ENCODE measurements at regions not wholly inside any gene's neighbourhood (a gene's known extent, or its start where the extent isn't known, plus 50 kb on each side); places are given as distances from the start of the nearest gene placed in this dataset.

DNA sequence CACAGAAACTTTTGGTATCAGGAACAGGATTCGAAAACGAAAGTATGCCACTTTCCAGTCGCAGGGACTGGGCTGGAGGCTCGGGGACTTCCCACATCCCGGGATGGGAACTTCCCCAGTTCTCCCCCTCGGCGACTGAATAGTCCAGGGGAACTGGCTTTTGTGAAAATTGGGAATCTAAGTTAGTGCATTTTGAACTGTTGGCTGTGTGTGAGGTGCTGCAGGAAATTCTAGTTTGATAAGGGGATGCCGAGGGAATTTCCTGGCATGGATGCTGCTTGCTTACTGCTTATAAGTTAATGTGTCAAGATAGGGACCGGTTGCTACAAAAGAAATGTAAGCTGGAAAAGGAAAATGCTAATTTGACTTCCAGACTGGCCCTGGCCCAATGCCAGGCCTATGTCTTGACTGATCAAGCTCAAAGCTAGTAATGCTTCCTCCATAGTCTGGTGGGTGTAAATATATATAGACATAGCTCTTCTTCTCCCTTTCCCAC, 73.4 kb upstream of the EIF5 start (continued):
- TF ChIP-seq ZNF133 (tag by site-specific recombination; IDR thresholded peaks at IDR 0.05) (no peak), YY1 (tag by site-specific recombination; IDR thresholded peaks at IDR 0.05) (no peak), ZNF561 (tag by site-specific recombination; IDR thresholded peaks at IDR 0.05; ENCODE audit: borderline replicate concordance) (no peak), HOXD13 (CRISPR knock-in tag; IDR thresholded peaks at IDR 0.05; ENCODE audit: borderline replicate concordance) (no peak), ZNF544 (tag by site-specific recombination; IDR thresholded peaks at IDR 0.05) (no peak), ZNF274 (IDR thresholded peaks at IDR 0.05; ENCODE audit: low read length) (no peak), ZNF274 (tag by site-specific recombination; IDR thresholded peaks at IDR 0.05; ENCODE audit: borderline replicate concordance) (no peak), ZNF132 (tag by site-specific recombination; IDR thresholded peaks at IDR 0.05; ENCODE audit: borderline replicate concordance) (no peak), ZNF433 (tag by site-specific recombination; IDR thresholded peaks at IDR 0.05; ENCODE audit: low read depth) (no peak), ZNF747 (tag by site-specific recombination; IDR thresholded peaks at IDR 0.05) (no peak), ZNF175 (tag by site-specific recombination; IDR thresholded peaks at IDR 0.05) (no peak), ZNF280C (tag by site-specific recombination; IDR thresholded peaks at IDR 0.05) (no peak), ZNF654 (tag by site-specific recombination; IDR thresholded peaks at IDR 0.05; ENCODE audit: low read depth) (no peak), ZSCAN16 (tag by site-specific recombination; IDR thresholded peaks at IDR 0.05) (no peak), PRDM1 (tag by site-specific recombination; IDR thresholded peaks at IDR 0.05) (0 out of 2 replicates have a peak, but pooled peaks have one; percentile 10), ZNF324 (tag by site-specific recombination; IDR thresholded peaks at IDR 0.05) (no peak), SALL2 (tag by site-specific recombination; IDR thresholded peaks at IDR 0.05; ENCODE audit: borderline replicate concordance) (no peak), ZNF404 (tag by site-specific recombination; IDR thresholded peaks at IDR 0.05) (no peak), ZSCAN4 (tag by site-specific recombination; IDR thresholded peaks at IDR 0.05) (no peak), ZFHX2 (tag by site-specific recombination; conservative IDR thresholded peaks at IDR 0.05) (peak; percentile 6; the same call in 1 of the 2 replicates), ZNF140 (tag by site-specific recombination; IDR thresholded peaks at IDR 0.05) (no peak), ZNF529 (tag by site-specific recombination; IDR thresholded peaks at IDR 0.05; ENCODE audit: insufficient replicate concordance) (no peak), ZNF335 (tag by site-specific recombination; conservative IDR thresholded peaks at IDR 0.05) (peak; percentile 22; the same call in 1 of the 2 replicates), IKZF3 (tag by site-specific recombination; IDR thresholded peaks at IDR 0.05) (0 out of 2 replicates have a peak, but pooled peaks have one; percentile 36), KLF9 (tag by site-specific recombination; IDR thresholded peaks at IDR 0.05; ENCODE audit: low read depth) (no peak), ZNF174 (tag by site-specific recombination; IDR thresholded peaks at IDR 0.05) (no peak), ZNF777 (tag by site-specific recombination; IDR thresholded peaks at IDR 0.05; ENCODE audit: borderline replicate concordance) (no peak)
- TF ChIP-seq, protein P1, sequence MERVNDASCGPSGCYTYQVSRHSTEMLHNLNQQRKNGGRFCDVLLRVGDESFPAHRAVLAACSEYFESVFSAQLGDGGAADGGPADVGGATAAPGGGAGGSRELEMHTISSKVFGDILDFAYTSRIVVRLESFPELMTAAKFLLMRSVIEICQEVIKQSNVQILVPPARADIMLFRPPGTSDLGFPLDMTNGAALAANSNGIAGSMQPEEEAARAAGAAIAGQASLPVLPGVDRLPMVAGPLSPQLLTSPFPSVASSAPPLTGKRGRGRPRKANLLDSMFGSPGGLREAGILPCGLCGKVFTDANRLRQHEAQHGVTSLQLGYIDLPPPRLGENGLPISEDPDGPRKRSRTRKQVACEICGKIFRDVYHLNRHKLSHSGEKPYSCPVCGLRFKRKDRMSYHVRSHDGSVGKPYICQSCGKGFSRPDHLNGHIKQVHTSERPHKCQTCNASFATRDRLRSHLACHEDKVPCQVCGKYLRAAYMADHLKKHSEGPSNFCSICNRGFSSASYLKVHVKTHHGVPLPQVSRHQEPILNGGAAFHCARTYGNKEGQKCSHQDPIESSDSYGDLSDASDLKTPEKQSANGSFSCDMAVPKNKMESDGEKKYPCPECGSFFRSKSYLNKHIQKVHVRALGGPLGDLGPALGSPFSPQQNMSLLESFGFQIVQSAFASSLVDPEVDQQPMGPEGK (tag by site-specific recombination; IDR thresholded peaks at IDR 0.05), result 0 out of 2 replicates have a peak, but pooled peaks have one; percentile 37
- TF ChIP-seq, protein P2, sequence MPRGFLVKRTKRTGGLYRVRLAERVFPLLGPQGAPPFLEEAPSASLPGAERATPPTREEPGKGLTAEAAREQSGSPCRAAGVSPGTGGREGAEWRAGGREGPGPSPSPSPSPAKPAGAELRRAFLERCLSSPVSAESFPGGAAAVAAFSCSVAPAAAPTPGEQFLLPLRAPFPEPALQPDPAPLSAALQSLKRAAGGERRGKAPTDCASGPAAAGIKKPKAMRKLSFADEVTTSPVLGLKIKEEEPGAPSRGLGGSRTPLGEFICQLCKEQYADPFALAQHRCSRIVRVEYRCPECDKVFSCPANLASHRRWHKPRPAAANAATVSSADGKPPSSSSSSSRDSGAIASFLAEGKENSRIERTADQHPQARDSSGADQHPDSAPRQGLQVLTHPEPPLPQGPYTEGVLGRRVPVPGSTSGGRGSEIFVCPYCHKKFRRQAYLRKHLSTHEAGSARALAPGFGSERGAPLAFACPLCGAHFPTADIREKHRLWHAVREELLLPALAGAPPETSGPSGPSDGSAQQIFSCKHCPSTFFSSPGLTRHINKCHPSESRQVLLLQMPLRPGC (tag by site-specific recombination; IDR thresholded peaks at IDR 0.05), result no peak
- TF ChIP-seq, protein P3, sequence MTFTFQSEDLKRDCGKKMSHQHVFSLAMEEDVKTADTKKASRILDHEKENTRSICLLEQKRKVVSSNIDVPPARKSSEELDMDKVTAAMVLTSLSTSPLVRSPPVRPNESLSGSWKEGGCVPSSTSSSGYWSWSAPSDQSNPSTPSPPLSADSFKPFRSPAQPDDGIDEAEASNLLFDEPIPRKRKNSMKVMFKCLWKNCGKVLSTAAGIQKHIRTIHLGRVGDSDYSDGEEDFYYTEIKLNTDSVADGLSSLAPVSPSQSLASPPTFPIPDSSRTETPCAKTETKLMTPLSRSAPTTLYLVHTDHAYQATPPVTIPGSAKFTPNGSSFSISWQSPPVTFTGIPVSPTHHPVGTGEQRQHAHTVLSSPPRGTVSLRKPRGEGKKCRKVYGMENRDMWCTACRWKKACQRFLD (tag by site-specific recombination; IDR thresholded peaks at IDR 0.05), result no peak
- TF ChIP-seq, protein P4, sequence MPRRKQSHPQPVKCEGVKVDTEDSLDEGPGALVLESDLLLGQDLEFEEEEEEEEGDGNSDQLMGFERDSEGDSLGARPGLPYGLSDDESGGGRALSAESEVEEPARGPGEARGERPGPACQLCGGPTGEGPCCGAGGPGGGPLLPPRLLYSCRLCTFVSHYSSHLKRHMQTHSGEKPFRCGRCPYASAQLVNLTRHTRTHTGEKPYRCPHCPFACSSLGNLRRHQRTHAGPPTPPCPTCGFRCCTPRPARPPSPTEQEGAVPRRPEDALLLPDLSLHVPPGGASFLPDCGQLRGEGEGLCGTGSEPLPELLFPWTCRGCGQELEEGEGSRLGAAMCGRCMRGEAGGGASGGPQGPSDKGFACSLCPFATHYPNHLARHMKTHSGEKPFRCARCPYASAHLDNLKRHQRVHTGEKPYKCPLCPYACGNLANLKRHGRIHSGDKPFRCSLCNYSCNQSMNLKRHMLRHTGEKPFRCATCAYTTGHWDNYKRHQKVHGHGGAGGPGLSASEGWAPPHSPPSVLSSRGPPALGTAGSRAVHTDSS (tag by site-specific recombination; IDR thresholded peaks at IDR 0.05), result no peak

Data from HEK293 (cell line).